COLO668 (cell line): ENCODE measurements at regions not wholly inside any gene's neighbourhood (a gene's known extent, or its start where the extent isn't known, plus 50 kb on each side); places are given as distances from the start of the nearest gene placed in this dataset.
"Not testable (repeated sequence)": the region's sequence is repeated elsewhere in the genome, so short reads cannot be mapped to it uniquely, and the experiment has no call there.

ENCODE experiments used
- DNase-seq: peaks from one replicate; lab custom pipeline; 2025; ENCODE audit not compliant: unreplicated experiment; lab: John Stamatoyannopoulos, UW

- no peak for DNase-seq
These were observed 109.6 kb downstream of the CTNND1 start for GRCh38 chr11:57871231-57871630.

GRCh38 chr11:57873196-57873911 is 111.8 kb downstream of the CTNND1 start:
- no peak for DNase-seq

GRCh38 chr11:57874981-57875380 is 113.4 kb downstream of the CTNND1 start:
- DNase-seq: no peak

GRCh38 chr11:57881647-57882046 is 120.0 kb downstream of the CTNND1 start:
- DNase-seq: no peak

- DNase-seq: no peak
These were observed 122.0 kb downstream of the CTNND1 start for GRCh38 chr11:57883630-57884029.

- DNase-seq: no peak
These were observed 123.9 kb downstream of the CTNND1 start for GRCh38 chr11:57885298-57886050.

GRCh38 chr11:57888386-57888785 is 126.8 kb downstream of the CTNND1 start:
- no peak for DNase-seq

GRCh38 chr11:57890521-57890920 is 128.9 kb downstream of the CTNND1 start:
- no peak for DNase-seq

GRCh38 chr11:57893200-57893599 is 130.5 kb upstream of the OR9Q1 start:
- not testable (repeated sequence) for DNase-seq

- DNase-seq: no peak
These were observed 127.1 kb upstream of the OR9Q1 start for GRCh38 chr11:57896361-57897145.

- no peak for DNase-seq
These were observed 124.3 kb upstream of the OR9Q1 start for GRCh38 chr11:57899378-57899777.

GRCh38 chr11:57900320-57900719 is 123.4 kb upstream of the OR9Q1 start:
- no peak for DNase-seq

GRCh38 chr11:57901278-57901677 is 122.4 kb upstream of the OR9Q1 start:
- no peak for DNase-seq

GRCh38 chr11:57901756-57902155 is 121.9 kb upstream of the OR9Q1 start:
- no peak for DNase-seq

GRCh38 chr11:57903011-57903410 is 120.7 kb upstream of the OR9Q1 start:
- DNase-seq: no peak

GRCh38 chr11:57903441-57904123 is 120.1 kb upstream of the OR9Q1 start:
- DNase-seq: peak; percentile 17

- no peak for DNase-seq
These were observed 119.3 kb upstream of the OR9Q1 start for GRCh38 chr11:57904376-57904775.

GRCh38 chr11:57905439-57905838 is 118.2 kb upstream of the OR9Q1 start:
- DNase-seq: no peak

GRCh38 chr11:57908399-57908798 is 115.3 kb upstream of the OR9Q1 start:
- DNase-seq: not testable (repeated sequence)

- not testable (repeated sequence) for DNase-seq
These were observed 112.2 kb upstream of the OR9Q1 start for GRCh38 chr11:57911522-57911921.
